KMS-11 (cell line): ENCODE measurements at regions not wholly inside any gene's neighbourhood (a gene's known extent, or its start where the extent isn't known, plus 50 kb on each side); places are given as distances from the start of the nearest gene placed in this dataset.

Source experiments
- H2AFZ ChIP-seq: fragments of 200-600 bp; sonication (generic); 2 replicates; pipeline ENCODE4 v1.6.1; 2016; ENCODE audit warnings: antibody characterized with exemption, mixed run types, low read depth
- H3K27ac ChIP-seq: fragments of 200-600 bp; sonication (generic); 2 replicates; pipeline ENCODE4 v1.6.1; 2016; ENCODE audit warnings: mild to moderate bottlenecking, mixed run types
- H3K27me3 ChIP-seq: fragments of 200-600 bp; sonication (generic); 2 replicates; pipeline ENCODE4 v1.6.1; 2017; ENCODE audit warnings: mild to moderate bottlenecking, low read depth, mixed run types, moderate library complexity; ENCODE audit not compliant: insufficient read depth
- H3K36me3 ChIP-seq: fragments of 200-600 bp; sonication (generic); 2 replicates; pipeline ENCODE4 v1.6.1; 2017; ENCODE audit warnings: mild to moderate bottlenecking, mixed run types; ENCODE audit not compliant: insufficient read depth
- H3K4me1 ChIP-seq: fragments of 200-600 bp; sonication (generic); 2 replicates; pipeline ENCODE4 v1.6.1; 2016; ENCODE audit warnings: mild to moderate bottlenecking, low read depth, mixed run types; ENCODE audit not compliant: poor library complexity, severe bottlenecking
- H3K4me2 ChIP-seq: fragments of 200-600 bp; sonication (generic); 2 replicates; pipeline ENCODE4 v1.7.0; 2016; ENCODE audit warnings: mild to moderate bottlenecking, mixed run types
- H3K4me3 ChIP-seq: fragments of 200-600 bp; sonication (generic); IDR thresholded peaks from 2 replicates; pipeline ENCODE4 v1.6.1; 2017; ENCODE audit warnings: low read depth, low read length, mixed read lengths; ENCODE audit not compliant: insufficient read depth
- H3K79me2 ChIP-seq: fragments of 200-600 bp; sonication (generic); 2 replicates; pipeline ENCODE4 v1.6.1; 2016; ENCODE audit warnings: low read depth, mixed run types; ENCODE audit not compliant: insufficient read depth
- H3K9ac ChIP-seq: fragments of 200-600 bp; sonication (generic); 2 replicates; pipeline ENCODE4 v1.6.1; 2016; ENCODE audit warnings: mild to moderate bottlenecking, mixed run types
- H4K20me1 ChIP-seq: fragments of 200-600 bp; sonication (generic); 2 replicates; pipeline ENCODE4 v1.6.1; 2016; ENCODE audit warnings: mild to moderate bottlenecking, mixed run types; ENCODE audit not compliant: insufficient read depth
- CTCF ChIP-seq: fragments of 200-600 bp; sonication (generic); conservative IDR thresholded peaks from 2 replicates; pipeline ENCODE4 v1.6.1; 2017; ENCODE audit warnings: low read depth, mild to moderate bottlenecking, antibody characterized with exemption, low read length, moderate library complexity, mixed read lengths

GRCh38 chr4:62816566-62816965 lies 1592.7 kb downstream of the TECRL start:
- Histone ChIP-seq H3K4me1 (no peaks in the 10 kb centered on the region), H3K27me3 (no peaks in the 10 kb centered on the region), H3K4me3 (no peak overlapping the region), H3K36me3 (no peaks in the 10 kb centered on the region), H4K20me1 (no peaks in the 10 kb centered on the region), H3K79me2 (no peaks in the 10 kb centered on the region), H3K4me2 (no peak overlapping the region), H3K9ac (no peak overlapping the region), H3K27ac (no peak overlapping the region), H2AFZ (no peak overlapping the region)
- TF ChIP-seq CTCF = no peak

- no peaks in the 10 kb centered on the region for H3K4me1 ChIP-seq
- H2AFZ ChIP-seq = no peak overlapping the region
- H3K9ac ChIP-seq = no peak overlapping the region
- no peaks in the 10 kb centered on the region for H4K20me1 ChIP-seq
- no peaks in the 10 kb centered on the region for H3K79me2 ChIP-seq
- no peaks in the 10 kb centered on the region for H3K36me3 ChIP-seq
- no peak overlapping the region for H3K4me3 ChIP-seq
- no peaks in the 10 kb centered on the region for H3K27me3 ChIP-seq
- no peak for TF ChIP-seq CTCF
- no peak overlapping the region for H3K27ac ChIP-seq
- H3K4me2 ChIP-seq = no peak overlapping the region
These were observed 1594.7 kb downstream of the TECRL start for GRCh38 chr4:62814510-62815047.

GRCh38 chr4:62806816-62807215 lies 1602.4 kb downstream of the TECRL start:
- Histone ChIP-seq H3K27me3 (no peaks in the 10 kb centered on the region), H3K4me2 (no peak overlapping the region), H3K27ac (no peak overlapping the region), H3K79me2 (no peaks in the 10 kb centered on the region), H3K4me1 (no peaks in the 10 kb centered on the region), H3K4me3 (no peak overlapping the region), H4K20me1 (no peaks in the 10 kb centered on the region), H2AFZ (no peak overlapping the region), H3K36me3 (no peaks in the 10 kb centered on the region), H3K9ac (no peak overlapping the region)
- no peak for TF ChIP-seq CTCF

- Histone ChIP-seq H3K4me2 (no peak overlapping the region), H3K27me3 (no peaks in the 10 kb centered on the region), H3K27ac (no peak overlapping the region), H2AFZ (no peak overlapping the region), H3K4me3 (no peak overlapping the region), H3K9ac (no peak overlapping the region), H3K4me1 (no peaks in the 10 kb centered on the region), H3K79me2 (no peaks in the 10 kb centered on the region), H4K20me1 (no peaks in the 10 kb centered on the region), H3K36me3 (no peaks in the 10 kb centered on the region)
- TF ChIP-seq CTCF = no peak
These were observed 1603.9 kb downstream of the ADGRL3 start for GRCh38 chr4:62804075-62804474.

GRCh38 chr4:62797221-62797620 lies 1597.1 kb downstream of the ADGRL3 start:
- Histone ChIP-seq H3K79me2 (no peaks in the 10 kb centered on the region), H3K4me3 (no peak overlapping the region), H4K20me1 (no peaks in the 10 kb centered on the region), H3K27ac (no peak overlapping the region), H3K36me3 (no peaks in the 10 kb centered on the region), H3K4me1 (no peaks in the 10 kb centered on the region), H2AFZ (no peak overlapping the region), H3K4me2 (no peak overlapping the region), H3K9ac (no peak overlapping the region), H3K27me3 (no peaks in the 10 kb centered on the region)
- TF ChIP-seq CTCF = no peak
